ENCODE measurements at regions not wholly inside any gene's neighbourhood (a gene's known extent, or its start where the extent isn't known, plus 50 kb on each side); places are given as distances from the start of the nearest gene placed in this dataset.

DNA sequence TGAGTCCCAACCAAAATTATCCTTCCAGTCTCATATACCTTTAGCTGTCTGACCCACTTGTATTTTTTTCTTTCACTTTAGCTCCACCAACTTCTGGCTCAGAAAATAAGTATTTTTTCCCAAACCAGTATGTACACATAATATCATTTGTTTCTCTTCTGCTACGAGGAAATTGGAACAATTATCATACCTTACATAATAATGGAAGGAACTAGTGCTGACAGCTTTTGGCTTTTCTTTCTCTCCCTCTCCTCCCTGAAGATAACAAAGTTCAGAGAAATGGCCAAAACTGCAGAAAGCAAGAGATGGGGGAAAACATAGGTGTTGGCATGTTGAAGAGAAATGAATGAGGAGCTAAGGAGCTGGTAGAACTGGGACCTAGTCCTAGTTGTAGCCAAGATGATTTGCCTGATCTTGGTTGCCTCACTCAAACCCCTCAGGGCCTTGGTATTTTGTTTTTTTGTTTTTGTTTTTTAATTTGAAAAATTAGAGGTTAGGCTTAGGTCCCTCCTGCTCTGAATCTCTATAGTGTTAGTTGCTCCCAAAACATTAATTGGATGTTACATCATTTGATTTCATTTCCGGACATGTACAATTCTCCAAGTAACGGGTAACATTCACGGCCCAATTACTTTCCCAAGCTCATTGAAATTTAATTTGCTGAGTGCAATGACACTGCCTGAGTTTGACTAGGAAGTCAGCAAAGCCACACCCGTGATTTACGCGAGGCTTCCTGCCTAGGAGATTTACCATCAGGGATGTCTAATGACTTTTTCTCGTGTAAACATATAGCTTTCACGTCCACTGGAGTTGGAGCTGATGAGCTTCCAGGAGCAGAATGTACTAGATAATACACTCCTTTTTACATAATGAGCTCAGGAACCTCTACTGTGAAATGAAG is 291.6 kb downstream of the TLE1 start:
- DNase-seq (ENCODE audit: extremely low read depth in 1 of 11, low read depth in 9 of 11, low spot score in 4 of 11) = peak in 5 of 11 donors; percentile 47 to 77 (median 58)

DNA sequence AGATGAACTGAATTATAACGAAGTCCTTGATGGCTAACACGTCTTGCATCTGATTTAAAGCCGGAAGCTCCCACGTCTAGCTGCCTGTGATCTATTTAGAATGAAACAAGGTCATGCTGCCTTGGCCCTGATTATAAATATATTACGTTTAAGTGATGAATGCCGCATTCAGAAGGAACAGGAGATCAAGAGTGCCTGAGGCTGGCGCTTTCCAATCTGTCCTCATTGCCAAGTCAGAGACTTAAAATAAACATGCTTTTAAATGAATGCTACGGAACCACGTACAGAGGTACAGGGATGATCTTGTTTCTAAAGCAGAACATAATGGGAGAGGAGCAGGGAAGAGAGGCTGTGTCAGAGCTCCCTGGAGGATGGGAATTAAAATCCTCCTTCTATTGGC is 292.8 kb downstream of the TLE1 start:
- DNase-seq (ENCODE audit: extremely low read depth in 1 of 11, low read depth in 9 of 11, low spot score in 4 of 11) = no peak

DNA sequence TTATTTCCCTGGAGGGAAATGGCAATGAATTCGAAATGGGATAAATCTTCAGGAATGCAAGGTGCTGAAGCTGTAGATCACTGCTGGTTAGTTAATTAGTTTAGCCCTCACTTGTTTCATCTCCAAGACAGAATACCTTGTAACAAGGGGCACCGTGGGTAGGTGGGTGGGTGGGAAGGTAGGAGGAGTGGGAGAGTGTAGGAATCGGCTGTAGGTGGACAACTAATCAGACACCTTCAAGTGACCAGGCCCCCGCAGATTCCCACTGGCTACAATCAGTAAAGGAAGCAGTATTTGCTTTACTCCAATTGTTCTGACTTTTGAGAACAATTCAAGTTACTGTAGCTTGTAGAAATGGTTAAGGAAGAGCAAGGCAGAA is 293.7 kb downstream of the TLE1 start:
- DNase-seq (ENCODE audit: extremely low read depth in 1 of 11, low read depth in 9 of 11, low spot score in 4 of 11) = no peak

DNA sequence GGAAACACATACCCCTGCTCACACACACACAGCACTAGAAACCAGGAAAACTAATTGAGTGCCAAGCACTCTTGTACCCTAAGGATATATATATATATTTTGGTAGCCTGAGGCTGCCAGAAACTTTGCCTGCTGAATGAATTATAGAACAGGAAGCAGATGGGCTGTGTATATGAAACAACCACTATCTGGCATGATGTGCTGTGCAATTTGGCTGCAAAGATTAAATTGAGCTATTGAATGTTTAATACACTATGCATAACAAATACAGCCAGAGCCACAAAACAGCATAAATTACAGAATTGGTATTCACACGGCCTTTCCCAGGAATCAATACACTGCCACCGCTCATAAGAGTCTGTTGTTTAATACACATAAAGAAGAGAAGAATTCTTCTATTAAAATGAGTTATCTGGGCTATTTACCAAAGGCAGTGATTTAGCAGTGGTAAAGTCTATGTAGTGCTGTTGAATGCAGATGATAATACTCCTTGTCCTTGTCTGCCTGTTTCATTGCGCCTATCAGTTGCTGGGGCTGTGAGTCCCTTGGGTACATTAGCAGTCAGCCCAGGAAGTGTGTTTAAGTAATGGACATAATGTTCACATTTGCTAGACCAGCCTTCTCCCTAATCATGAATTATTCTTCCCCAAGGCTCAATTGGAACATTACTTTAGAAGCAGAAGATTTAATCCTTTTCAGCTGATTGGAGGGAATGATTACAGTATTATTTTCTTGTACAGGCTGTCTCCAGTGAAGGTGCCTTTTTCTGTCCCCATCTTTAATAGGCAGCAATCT is 294.3 kb downstream of the TLE1 start:
- DNase-seq (ENCODE audit: extremely low read depth in 1 of 11, low read depth in 9 of 11, low spot score in 4 of 11) = no peak

DNA sequence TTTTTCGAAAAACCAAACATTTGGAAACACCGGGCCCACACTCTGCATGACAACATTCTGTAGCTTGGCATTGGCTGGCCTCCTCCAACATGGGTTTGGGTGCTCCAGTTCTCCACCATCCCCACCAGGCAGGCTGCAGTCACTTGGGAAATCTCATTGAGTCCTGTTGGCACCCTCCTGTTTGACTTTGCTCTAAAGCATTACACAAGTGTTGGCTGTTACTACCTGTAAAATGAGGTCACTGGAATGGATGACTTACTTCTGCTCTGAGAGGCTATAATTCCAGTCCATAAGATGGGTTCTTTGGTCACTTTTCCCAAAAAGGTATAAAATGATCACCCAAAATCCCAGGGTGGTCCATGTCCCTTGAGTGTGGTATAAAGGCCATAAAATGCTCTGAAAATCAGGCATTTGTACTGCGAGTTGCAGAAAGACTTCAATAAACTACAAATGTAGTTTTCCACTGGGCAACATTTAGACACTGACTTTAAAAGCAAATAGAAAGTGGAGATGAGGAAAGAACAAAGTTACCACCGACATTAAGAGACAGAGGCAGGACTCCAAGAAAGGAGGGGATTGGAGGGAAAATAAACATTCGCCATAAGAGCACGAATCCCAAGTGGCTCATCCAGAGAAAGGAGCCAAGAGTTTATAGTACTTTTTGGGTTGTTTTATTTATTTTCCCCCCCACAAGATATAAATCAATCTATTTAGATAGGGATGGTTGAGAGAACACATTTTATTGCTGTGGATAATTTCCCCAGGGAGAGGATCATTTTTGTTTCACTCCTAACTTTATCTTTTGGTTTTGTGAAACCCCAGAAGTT is 295.1 kb downstream of the TLE1 start:
- peak in 5 of 11 donors; percentile 34 to 60 (median 53) for DNase-seq (ENCODE audit: extremely low read depth in 1 of 11, low read depth in 9 of 11, low spot score in 4 of 11)

DNA sequence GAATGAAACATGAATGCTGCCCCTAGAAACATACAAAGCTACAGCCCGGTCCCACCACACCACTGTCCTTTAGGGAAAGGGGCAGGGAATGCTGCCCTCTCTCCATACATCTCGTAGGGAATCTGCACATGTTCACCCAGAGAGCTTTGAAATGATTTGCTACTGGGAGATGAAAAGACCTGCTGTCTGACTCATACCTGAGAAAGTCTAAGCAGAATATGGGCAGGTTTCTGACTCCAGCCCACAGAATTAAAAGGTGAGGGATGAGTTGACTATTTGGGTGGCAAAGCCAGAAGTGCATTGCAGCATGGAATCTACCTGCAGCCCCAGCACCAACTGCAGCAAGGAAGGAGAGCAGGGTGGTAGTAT is 297.9 kb downstream of the TLE1 start:
- no peak for DNase-seq (ENCODE audit: extremely low read depth in 1 of 11, low read depth in 9 of 11, low spot score in 4 of 11)

DNA sequence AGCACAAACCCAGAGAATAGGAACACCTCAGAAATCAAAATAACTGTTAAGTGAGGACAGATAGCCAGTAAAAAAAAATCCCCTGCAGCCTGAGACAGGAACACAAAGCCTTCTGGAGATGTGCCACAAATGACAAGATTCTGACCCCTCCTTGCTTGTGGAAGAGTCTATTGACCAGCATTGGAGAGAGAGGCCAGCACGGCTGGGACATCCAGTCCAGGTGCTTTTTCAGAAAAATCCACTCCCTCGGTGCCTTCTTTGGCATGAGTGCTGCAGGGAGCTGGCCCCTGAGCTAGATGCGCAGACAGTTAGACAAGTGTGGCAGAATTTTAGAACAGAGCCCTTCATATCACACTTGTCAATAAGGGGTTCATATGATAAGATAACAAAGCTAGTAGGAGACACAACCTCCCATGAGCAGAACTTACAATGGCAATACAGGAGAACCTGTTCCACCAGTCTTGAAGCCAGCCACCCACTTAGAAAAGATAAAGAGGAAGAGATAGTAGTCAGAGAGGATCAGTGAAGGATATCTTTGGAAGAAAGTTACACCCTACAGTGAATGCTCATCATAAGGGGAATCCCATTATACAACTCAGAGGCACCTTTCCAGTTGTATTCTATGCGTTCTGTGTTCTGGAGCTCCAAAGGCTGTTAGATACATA is 298.4 kb downstream of the TLE1 start:
- no peak for DNase-seq (ENCODE audit: extremely low read depth in 1 of 11, low read depth in 9 of 11, low spot score in 4 of 11)

DNA sequence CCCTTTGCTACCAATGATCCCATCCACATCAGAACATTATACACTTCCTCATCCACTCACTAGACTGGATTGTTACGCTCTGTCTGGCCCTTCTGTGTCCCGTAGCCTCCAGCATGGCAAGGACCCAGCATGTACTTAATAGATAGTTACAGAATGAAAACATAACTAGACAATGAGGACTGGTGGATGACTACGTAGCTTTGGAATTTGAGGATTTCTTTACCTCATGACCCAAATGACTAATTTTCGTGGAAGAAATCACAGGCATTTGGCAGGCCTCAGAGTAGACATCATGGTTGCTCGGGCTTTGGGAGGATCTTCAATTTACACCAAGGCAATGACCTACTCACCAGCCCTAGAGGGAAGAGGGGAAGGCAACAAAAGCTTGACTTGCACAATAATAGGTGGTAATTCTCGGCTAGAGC is 299.8 kb downstream of the TLE1 start:
- no peak for DNase-seq (ENCODE audit: extremely low read depth in 1 of 11, low read depth in 9 of 11, low spot score in 4 of 11)

DNA sequence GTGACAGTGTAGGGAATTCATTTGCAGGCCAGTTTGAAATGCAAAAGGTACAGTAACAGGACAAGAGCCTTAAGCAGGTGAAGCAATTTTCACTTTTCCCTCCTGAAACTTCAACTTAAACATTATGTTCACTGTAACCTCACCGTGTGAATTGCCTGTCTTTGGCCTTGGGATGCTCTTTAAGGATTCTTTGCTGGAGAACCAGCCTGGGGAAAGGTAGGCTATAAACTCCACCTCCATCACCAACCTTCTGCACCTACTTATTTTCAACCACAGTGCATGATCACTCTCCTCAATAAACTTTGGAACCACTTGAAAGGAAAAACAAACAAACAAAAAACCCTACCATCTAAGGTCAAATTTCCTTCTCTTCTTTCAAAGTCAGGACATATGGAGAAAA is 300.5 kb downstream of the TLE1 start:
- no peak for DNase-seq (ENCODE audit: extremely low read depth in 1 of 11, low read depth in 9 of 11, low spot score in 4 of 11)

DNA sequence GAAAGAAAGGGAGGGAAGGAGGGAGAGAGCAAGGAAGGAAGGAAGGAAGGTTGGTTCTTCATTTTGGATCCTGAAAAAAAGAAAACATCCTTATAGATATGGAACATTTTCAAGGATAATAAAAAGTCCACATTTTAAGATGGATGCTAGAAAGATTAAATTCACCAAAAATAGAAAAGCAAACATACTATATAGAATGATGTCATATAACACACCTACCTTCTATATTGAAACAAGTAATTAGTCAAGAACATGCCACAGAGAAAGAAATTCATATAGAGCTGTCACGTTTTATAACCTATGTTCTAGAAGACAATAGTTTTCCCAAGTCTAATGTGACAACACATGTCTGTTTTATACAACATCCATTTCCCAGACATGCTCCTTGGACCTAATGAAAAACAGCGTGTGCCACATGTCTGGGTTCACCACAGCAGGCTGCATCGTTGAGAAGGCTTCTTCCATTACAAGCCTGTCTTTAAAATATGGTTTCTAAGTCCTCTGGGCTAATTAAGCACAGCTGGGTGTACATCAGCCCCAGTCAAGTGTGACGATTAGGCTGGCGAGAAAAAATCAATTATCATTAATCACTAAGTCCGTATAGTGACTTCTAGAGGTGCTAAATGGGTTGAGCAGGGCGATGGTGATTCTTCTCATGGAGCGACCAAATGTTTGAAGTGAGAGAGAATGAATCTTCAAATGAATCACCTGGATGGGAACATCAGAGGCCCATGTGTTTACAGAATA is 301.8 kb downstream of the TLE1 start:
- no peak for DNase-seq (ENCODE audit: extremely low read depth in 1 of 11, low read depth in 9 of 11, low spot score in 4 of 11)

DNA sequence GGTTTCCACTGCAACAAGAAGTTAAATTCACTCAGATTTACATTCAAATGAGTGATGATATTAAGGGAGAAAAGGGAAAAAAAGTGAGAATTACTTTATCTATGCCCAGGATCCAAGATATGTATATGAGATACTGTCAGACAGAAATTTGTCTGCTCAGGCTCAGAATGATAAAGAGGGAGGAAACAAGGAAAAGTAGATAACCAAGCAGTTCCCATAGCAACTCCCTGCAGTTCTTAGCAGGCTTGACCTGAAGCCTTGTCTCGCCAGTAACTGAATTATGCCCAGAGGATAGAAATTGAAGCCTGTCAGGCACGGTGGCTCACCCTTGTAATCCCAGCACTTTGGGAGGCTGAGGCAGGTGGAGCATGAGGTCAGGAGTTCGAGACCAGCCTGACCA is 304.4 kb downstream of the TLE1 start:
- DNase-seq (ENCODE audit: extremely low read depth in 1 of 11, low read depth in 9 of 11, low spot score in 4 of 11) = no peak

DNA sequence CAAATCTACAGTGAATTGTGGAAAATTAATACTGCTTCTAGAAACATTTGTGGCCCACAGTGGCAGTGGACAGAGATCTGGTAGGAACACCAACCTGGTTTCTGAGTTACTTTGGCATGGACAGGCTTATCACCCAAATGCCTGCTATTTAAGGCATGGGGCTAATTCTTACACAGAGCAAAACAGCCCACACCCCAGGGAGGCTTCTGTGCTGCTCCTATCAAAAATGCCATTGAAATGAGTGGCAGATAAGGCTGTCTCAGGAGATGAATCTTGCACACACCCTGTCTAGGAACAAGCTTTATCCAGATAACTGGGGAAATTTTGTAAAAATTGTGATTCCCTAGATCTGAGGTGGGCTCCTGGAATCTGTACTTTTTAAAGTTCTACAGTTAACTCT is 307.1 kb downstream of the TLE1 start:
- DNase-seq (ENCODE audit: extremely low read depth in 1 of 11, low read depth in 9 of 11, low spot score in 4 of 11) = no peak

DNA sequence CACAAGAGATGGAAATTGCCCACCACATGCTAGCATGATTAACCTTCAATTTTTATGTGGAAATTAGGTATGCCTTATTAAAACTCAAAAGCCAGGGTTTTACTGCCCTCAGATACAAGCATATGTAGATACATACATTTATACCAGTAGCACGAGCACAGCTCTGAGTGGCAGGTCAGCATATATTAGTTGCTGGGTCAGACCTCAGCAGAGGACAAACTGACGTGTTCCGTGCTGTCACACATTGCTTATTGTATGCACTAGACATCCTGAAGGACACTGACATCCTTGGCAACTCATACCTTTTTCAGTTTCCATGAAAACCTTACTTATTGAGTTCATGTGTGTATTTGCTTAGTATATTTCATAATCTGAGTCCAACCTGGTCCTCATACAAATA is 307.7 kb downstream of the TLE1 start:
- no peak for DNase-seq (ENCODE audit: extremely low read depth in 1 of 11, low read depth in 9 of 11, low spot score in 4 of 11)

DNA sequence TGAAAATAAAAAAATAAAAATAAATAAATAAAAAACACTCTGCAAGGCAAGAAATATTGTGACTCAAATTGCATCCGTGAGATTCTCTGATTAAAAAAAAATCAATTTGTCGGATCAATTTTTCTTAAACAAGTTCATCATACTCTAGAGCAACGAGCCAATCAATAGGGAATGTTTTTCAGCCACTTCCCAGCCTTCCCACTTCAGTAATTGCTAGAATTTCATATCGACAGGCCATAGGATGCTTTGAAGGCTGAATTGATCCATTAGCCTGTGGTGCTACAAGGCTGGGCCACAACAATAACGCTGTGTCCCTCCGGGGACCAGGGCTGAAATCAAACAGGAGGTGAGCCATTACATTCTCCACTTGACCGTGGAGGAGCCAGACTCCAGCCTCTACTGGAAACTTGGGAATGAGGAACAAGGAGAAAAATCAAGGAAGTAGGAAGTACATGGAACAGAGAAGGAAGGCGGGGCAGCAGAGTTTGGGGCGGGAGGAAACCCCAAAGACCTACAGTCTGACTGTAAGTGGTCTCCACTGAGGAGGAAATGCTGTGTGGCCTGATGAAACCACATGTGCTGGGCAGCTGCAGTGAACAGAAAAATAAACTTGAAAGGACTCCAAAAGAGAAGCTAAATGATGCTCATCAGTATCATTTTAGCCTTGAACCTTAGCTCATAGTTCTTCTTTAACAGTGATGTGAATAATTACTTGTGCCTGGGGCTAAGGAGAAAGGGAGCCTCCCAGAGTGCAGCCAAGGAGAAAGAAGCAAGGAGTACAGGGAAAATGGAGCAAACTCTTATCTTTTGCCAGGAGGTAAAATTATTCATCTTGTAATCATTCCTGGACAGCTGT is 308.6 kb downstream of the TLE1 start:
- DNase-seq (ENCODE audit: extremely low read depth in 1 of 11, low read depth in 9 of 11, low spot score in 4 of 11) = no peak

DNA sequence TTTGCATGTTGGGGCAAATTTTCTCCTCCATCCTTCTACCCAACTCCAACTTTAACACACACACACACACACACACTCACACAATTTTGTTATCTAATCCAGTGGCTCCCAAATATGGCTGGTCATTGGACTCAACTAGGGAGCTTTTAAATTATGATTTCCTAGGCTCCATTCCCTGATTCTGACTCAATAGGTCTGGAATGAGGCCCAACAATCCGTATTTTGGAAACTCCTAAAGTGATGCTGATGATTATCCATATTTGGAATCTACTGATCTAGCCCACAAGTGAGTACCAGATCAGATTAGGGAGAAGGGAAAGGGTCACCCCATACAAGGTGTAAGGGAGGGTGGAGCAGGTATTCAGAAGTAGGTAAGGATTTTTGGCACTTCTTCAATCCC is 309.7 kb downstream of the TLE1 start:
- no peak for DNase-seq (ENCODE audit: extremely low read depth in 1 of 11, low read depth in 9 of 11, low spot score in 4 of 11)

DNA sequence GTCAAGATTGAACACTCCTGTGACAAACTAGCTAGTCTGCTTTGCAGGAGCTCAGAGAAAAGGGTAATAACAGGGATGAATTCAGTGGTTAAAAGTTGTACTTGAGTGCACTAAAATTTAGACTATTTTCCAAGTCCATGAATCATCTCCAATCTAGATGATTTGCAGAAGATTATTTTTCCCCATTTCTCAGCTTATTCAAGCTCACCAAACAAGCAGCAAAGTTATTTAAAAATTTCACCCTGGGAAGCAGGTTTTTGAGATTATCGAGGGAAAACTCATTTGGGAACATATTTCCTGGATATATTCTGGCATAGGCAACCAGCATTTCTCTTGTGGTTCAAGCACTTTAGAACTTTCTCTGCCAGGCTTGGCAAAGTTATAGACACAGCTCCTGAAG is 311.4 kb downstream of the TLE1 start:
- DNase-seq (ENCODE audit: extremely low read depth in 1 of 11, low read depth in 9 of 11, low spot score in 4 of 11) = no peak

DNA sequence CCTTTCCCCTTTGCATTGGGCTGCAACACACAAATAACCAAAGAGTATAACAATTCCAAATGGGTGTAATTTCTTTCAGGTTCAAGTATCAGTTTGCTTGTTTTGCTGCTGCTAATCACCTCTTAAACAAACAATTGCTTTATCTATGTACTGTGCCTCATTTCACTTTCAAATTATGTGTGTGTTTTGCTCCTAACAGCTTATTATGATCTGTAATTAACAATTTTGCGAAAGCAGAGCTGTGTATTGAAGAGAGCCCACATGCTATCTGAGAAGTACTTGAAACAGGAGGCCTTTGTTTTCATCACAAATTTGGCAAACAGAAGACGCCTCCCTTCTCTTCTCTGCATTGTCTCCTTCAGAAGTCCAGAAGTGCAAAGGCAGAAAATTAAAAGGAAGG is 312.0 kb downstream of the TLE1 start:
- DNase-seq (ENCODE audit: extremely low read depth in 1 of 11, low read depth in 9 of 11, low spot score in 4 of 11) = no peak

Data from renal cortex interstitium (tissue), 11 donors.